ENCODE measurements at regions not wholly inside any gene's neighbourhood (a gene's known extent, or its start where the extent isn't known, plus 50 kb on each side); places are given as distances from the start of the nearest gene placed in this dataset.

GRCh38 chr5:98614341-98614740 is 159.1 kb upstream of the RGMB start:
- Histone ChIP-seq H3K27ac (ENCODE audit: low read depth, low read length) (no peak overlapping the region), H3K9me3 (ENCODE audit: control insufficient read depth in 1 of 2, low read length in 2 of 2) (no peaks in the 10 kb centered on the region), H3K4me1 (ENCODE audit: control insufficient read depth in 1 of 2, insufficient read depth in 2 of 2, low read length in 2 of 2) (no peaks in the 10 kb centered on the region), H3K36me3 (ENCODE audit: control insufficient read depth in 1 of 2, insufficient read depth in 2 of 2, low read length in 2 of 2) (no peaks in the 10 kb centered on the region), H3K4me3 (ENCODE audit: low read depth in 1 of 2, low read length in 2 of 2) (no peak overlapping the region), H3K9ac (ENCODE audit: low read depth in 1 of 2, low read length in 2 of 2) (no peak overlapping the region), H3K27me3 (ENCODE audit: control insufficient read depth in 1 of 2, insufficient read depth in 2 of 2, low read length in 2 of 2) (no peaks in the 10 kb centered on the region)

GRCh38 chr5:98621821-98622220 is 151.6 kb upstream of the RGMB start:
- no peak overlapping the region for H3K27ac ChIP-seq (ENCODE audit: low read depth, low read length)
- no peak overlapping the region for H3K9ac ChIP-seq (ENCODE audit: low read depth in 1 of 2, low read length in 2 of 2)
- no peaks in the 10 kb centered on the region for H3K9me3 ChIP-seq (ENCODE audit: control insufficient read depth in 1 of 2, low read length in 2 of 2)
- no peaks in the 10 kb centered on the region for H3K27me3 ChIP-seq (ENCODE audit: control insufficient read depth in 1 of 2, insufficient read depth in 2 of 2, low read length in 2 of 2)
- no peaks in the 10 kb centered on the region for H3K4me1 ChIP-seq (ENCODE audit: control insufficient read depth in 1 of 2, insufficient read depth in 2 of 2, low read length in 2 of 2)
- no peaks in the 10 kb centered on the region for H3K36me3 ChIP-seq (ENCODE audit: control insufficient read depth in 1 of 2, insufficient read depth in 2 of 2, low read length in 2 of 2)
- no peak overlapping the region for H3K4me3 ChIP-seq (ENCODE audit: low read depth in 1 of 2, low read length in 2 of 2)

DNA sequence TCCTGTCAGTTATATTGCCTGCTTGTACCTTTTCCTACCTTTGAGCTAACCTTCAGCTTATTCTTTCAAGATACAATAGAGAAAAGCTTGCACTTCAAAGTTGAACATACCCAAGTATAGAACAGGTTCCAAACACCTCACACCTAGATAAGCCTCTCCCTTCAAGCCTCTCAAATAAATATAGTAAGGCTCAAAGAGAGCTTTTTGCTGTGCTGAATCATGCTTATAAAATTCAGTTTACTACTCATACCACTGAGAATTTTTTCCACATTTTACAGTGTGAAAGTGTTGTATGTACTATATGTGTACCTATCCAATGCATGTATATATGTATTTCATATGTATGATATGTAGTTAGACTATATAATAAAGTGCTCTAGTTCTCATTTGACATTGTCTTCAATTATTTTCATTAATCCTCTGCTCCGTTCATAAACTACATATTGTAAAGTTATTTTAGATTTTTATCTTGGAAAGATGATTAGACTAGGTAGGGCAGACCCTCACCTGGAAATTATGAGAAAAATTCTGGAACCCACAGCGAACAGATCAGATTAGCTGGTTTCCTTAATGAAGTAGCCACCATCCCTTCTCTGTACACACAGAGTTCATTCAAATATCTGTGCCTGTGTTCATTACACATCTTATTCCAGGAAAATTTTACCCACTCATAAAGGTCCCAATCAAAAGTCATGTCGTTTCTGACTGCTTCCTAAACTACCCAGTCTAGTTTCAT is 149.2 kb upstream of the RGMB start:
- Histone ChIP-seq H3K4me3 (ENCODE audit: low read depth in 1 of 2, low read length in 2 of 2) (no peak overlapping the region), H3K9me3 (ENCODE audit: control insufficient read depth in 1 of 2, low read length in 2 of 2) (no peaks in the 10 kb centered on the region), H3K9ac (ENCODE audit: low read depth in 1 of 2, low read length in 2 of 2) (no peak overlapping the region)

GRCh38 chr5:98627121-98627520 is 146.3 kb upstream of the RGMB start:
- no peak overlapping the region for H3K4me3 ChIP-seq (ENCODE audit: low read depth in 1 of 2, low read length in 2 of 2)
- H3K27ac ChIP-seq (ENCODE audit: low read depth, low read length), result no peak overlapping the region
- no peaks in the 10 kb centered on the region for H3K4me1 ChIP-seq (ENCODE audit: control insufficient read depth in 1 of 2, insufficient read depth in 2 of 2, low read length in 2 of 2)
- no peaks in the 10 kb centered on the region for H3K9me3 ChIP-seq (ENCODE audit: control insufficient read depth in 1 of 2, low read length in 2 of 2)
- H3K9ac ChIP-seq (ENCODE audit: low read depth in 1 of 2, low read length in 2 of 2), result no peak overlapping the region
- H3K27me3 ChIP-seq (ENCODE audit: control insufficient read depth in 1 of 2, insufficient read depth in 2 of 2, low read length in 2 of 2), result no peaks in the 10 kb centered on the region
- no peaks in the 10 kb centered on the region for H3K36me3 ChIP-seq (ENCODE audit: control insufficient read depth in 1 of 2, insufficient read depth in 2 of 2, low read length in 2 of 2)

More for the DNA sequence above, 149.2 kb upstream of the RGMB start:
- Histone ChIP-seq H3K27me3 (ENCODE audit: control insufficient read depth in 1 of 2, insufficient read depth in 2 of 2, low read length in 2 of 2) (no peaks in the 10 kb centered on the region), H3K36me3 (ENCODE audit: control insufficient read depth in 1 of 2, insufficient read depth in 2 of 2, low read length in 2 of 2) (no peaks in the 10 kb centered on the region), H3K27ac (ENCODE audit: low read depth, low read length) (no peak overlapping the region), H3K4me1 (ENCODE audit: control insufficient read depth in 1 of 2, insufficient read depth in 2 of 2, low read length in 2 of 2) (no peaks in the 10 kb centered on the region)

GRCh38 chr5:98630621-98631020 is 142.8 kb upstream of the RGMB start:
- Histone ChIP-seq H3K4me1 (ENCODE audit: control insufficient read depth in 1 of 2, insufficient read depth in 2 of 2, low read length in 2 of 2) (no peaks in the 10 kb centered on the region), H3K9ac (ENCODE audit: low read depth in 1 of 2, low read length in 2 of 2) (no peak overlapping the region), H3K27ac (ENCODE audit: low read depth, low read length) (no peak overlapping the region), H3K27me3 (ENCODE audit: control insufficient read depth in 1 of 2, insufficient read depth in 2 of 2, low read length in 2 of 2) (no peaks in the 10 kb centered on the region), H3K9me3 (ENCODE audit: control insufficient read depth in 1 of 2, low read length in 2 of 2) (no peaks in the 10 kb centered on the region), H3K4me3 (ENCODE audit: low read depth in 1 of 2, low read length in 2 of 2) (no peak overlapping the region), H3K36me3 (ENCODE audit: control insufficient read depth in 1 of 2, insufficient read depth in 2 of 2, low read length in 2 of 2) (no peaks in the 10 kb centered on the region)

DNA sequence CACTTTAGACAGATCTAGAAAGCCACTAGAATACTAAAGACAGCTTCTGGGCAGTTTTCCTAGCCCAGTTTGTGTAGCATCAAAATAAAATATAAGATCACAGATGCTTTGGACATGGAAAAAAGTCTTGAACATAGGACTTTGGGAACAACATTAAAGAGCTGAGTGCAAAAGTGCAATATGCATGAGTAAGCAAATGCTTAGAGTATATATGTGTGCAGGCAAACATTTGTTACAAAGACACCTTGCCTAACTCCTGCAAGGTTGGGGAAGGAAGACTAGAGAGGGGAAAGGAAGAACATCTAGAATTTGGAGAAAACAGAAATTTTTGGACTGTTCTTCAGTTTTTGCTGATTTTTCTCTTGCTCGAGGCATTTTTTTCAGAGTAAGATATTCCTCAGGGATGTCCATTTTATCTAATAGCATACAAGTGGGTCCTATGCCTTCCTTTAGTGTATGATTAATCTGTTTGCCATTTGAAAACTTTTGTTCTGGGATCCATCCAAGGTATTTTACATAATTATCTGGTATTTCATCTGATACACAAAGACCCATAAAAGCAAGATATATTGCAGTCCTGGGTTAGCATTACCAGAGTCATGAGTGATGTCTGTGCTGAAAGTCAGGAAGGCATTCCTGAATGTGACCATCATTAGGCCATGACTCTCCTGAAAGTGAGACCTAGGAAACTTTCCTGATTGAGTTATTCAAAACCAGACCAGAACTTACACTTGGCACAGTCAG is 142.0 kb upstream of the RGMB start:
- Histone ChIP-seq H3K36me3 (ENCODE audit: control insufficient read depth in 1 of 2, insufficient read depth in 2 of 2, low read length in 2 of 2) (no peaks in the 10 kb centered on the region), H3K27me3 (ENCODE audit: control insufficient read depth in 1 of 2, insufficient read depth in 2 of 2, low read length in 2 of 2) (no peaks in the 10 kb centered on the region), H3K4me1 (ENCODE audit: control insufficient read depth in 1 of 2, insufficient read depth in 2 of 2, low read length in 2 of 2) (no peaks in the 10 kb centered on the region), H3K4me3 (ENCODE audit: low read depth in 1 of 2, low read length in 2 of 2) (no peak overlapping the region), H3K9ac (ENCODE audit: low read depth in 1 of 2, low read length in 2 of 2) (no peak overlapping the region), H3K27ac (ENCODE audit: low read depth, low read length) (no peak overlapping the region), H3K9me3 (ENCODE audit: control insufficient read depth in 1 of 2, low read length in 2 of 2) (no peaks in the 10 kb centered on the region)

- H3K4me1 ChIP-seq (ENCODE audit: control insufficient read depth in 1 of 2, insufficient read depth in 2 of 2, low read length in 2 of 2), result no peaks in the 10 kb centered on the region
- H3K27me3 ChIP-seq (ENCODE audit: control insufficient read depth in 1 of 2, insufficient read depth in 2 of 2, low read length in 2 of 2), result no peaks in the 10 kb centered on the region
- no peak overlapping the region for H3K27ac ChIP-seq (ENCODE audit: low read depth, low read length)
- H3K36me3 ChIP-seq (ENCODE audit: control insufficient read depth in 1 of 2, insufficient read depth in 2 of 2, low read length in 2 of 2), result no peaks in the 10 kb centered on the region
- H3K9ac ChIP-seq (ENCODE audit: low read depth in 1 of 2, low read length in 2 of 2), result no peak overlapping the region
- no peaks in the 10 kb centered on the region for H3K9me3 ChIP-seq (ENCODE audit: control insufficient read depth in 1 of 2, low read length in 2 of 2)
- H3K4me3 ChIP-seq (ENCODE audit: low read depth in 1 of 2, low read length in 2 of 2), result no peak overlapping the region
Observed at GRCh38 chr5:98635656-98636055, 137.8 kb upstream of the RGMB start.

DNA sequence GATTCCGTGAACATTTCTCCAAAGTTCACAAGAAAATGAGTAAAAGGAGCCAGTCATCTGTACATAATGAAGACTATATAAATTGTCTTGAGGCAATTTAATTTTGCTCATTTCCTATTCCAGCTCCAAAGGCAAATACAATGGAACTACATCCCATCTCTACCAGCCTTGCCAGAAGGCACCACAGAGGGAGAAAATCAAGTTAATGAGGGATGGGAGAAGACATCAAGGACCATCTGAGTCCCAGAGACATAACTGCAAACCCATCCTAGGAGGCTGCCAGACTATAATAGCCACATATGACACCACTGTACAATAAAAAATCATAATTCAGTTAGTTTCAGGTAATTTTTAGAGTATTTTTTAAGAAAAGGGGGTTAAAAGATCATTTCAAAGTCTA is 136.3 kb upstream of the RGMB start:
- no peaks in the 10 kb centered on the region for H3K4me1 ChIP-seq (ENCODE audit: control insufficient read depth in 1 of 2, insufficient read depth in 2 of 2, low read length in 2 of 2)
- no peaks in the 10 kb centered on the region for H3K9me3 ChIP-seq (ENCODE audit: control insufficient read depth in 1 of 2, low read length in 2 of 2)
- H3K36me3 ChIP-seq (ENCODE audit: control insufficient read depth in 1 of 2, insufficient read depth in 2 of 2, low read length in 2 of 2), result no peaks in the 10 kb centered on the region
- H3K9ac ChIP-seq (ENCODE audit: low read depth in 1 of 2, low read length in 2 of 2), result no peak overlapping the region
- H3K27me3 ChIP-seq (ENCODE audit: control insufficient read depth in 1 of 2, insufficient read depth in 2 of 2, low read length in 2 of 2), result no peaks in the 10 kb centered on the region
- H3K4me3 ChIP-seq (ENCODE audit: low read depth in 1 of 2, low read length in 2 of 2), result no peak overlapping the region
- H3K27ac ChIP-seq (ENCODE audit: low read depth, low read length), result no peak overlapping the region

DNA sequence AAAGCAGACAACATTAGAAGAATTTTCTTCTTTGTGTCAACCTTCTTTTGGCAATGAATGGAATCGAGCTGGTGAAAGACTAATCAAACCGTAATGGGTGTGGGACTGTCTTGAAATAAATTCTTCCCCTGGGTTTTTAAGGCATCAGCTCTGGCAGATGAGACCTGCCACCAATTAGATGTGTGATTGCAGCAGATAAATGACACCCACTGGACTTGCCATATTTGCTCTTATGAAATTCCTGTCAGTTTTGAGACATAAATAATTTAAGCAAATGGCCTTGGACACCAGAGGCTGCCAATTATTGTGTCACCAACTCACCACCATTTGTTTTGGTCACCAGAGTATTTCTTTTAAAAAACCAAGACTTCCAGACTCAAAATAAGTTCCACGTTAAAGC is 135.9 kb upstream of the RGMB start:
- no peaks in the 10 kb centered on the region for H3K27me3 ChIP-seq (ENCODE audit: control insufficient read depth in 1 of 2, insufficient read depth in 2 of 2, low read length in 2 of 2)
- no peaks in the 10 kb centered on the region for H3K9me3 ChIP-seq (ENCODE audit: control insufficient read depth in 1 of 2, low read length in 2 of 2)
- H3K4me1 ChIP-seq (ENCODE audit: control insufficient read depth in 1 of 2, insufficient read depth in 2 of 2, low read length in 2 of 2), result no peaks in the 10 kb centered on the region
- H3K4me3 ChIP-seq (ENCODE audit: low read depth in 1 of 2, low read length in 2 of 2), result no peak overlapping the region
- H3K27ac ChIP-seq (ENCODE audit: low read depth, low read length), result no peak overlapping the region
- H3K9ac ChIP-seq (ENCODE audit: low read depth in 1 of 2, low read length in 2 of 2), result no peak overlapping the region
- no peaks in the 10 kb centered on the region for H3K36me3 ChIP-seq (ENCODE audit: control insufficient read depth in 1 of 2, insufficient read depth in 2 of 2, low read length in 2 of 2)

DNA sequence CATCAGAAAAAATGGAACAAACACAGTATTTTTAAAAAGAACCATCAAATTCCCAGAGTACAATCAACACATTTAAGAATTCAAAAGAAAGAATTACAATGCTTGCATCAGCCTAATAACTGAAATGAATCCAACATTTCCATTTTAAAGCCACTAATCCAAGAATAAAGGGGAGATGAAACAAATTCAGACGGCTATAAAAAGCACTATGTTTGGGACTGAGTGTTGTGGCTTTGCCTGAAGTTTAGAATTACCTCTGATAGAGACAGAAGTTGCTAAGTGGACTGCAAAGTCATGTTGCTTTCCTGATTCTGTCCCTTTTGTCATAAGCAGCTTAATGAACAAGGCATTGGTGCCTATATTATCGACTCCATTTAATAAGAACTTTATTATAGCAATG is 135.4 kb upstream of the RGMB start:
- Histone ChIP-seq H3K27me3 (ENCODE audit: control insufficient read depth in 1 of 2, insufficient read depth in 2 of 2, low read length in 2 of 2) (no peaks in the 10 kb centered on the region), H3K36me3 (ENCODE audit: control insufficient read depth in 1 of 2, insufficient read depth in 2 of 2, low read length in 2 of 2) (no peaks in the 10 kb centered on the region), H3K4me1 (ENCODE audit: control insufficient read depth in 1 of 2, insufficient read depth in 2 of 2, low read length in 2 of 2) (no peaks in the 10 kb centered on the region), H3K27ac (ENCODE audit: low read depth, low read length) (no peak overlapping the region), H3K9me3 (ENCODE audit: control insufficient read depth in 1 of 2, low read length in 2 of 2) (no peaks in the 10 kb centered on the region), H3K9ac (ENCODE audit: low read depth in 1 of 2, low read length in 2 of 2) (no peak overlapping the region), H3K4me3 (ENCODE audit: low read depth in 1 of 2, low read length in 2 of 2) (no peak overlapping the region)

Data from duodenal mucosa (tissue), 2 donors.